GM12878 (cell line): ENCODE measurements at regions not wholly inside any gene's neighbourhood (a gene's known extent, or its start where the extent isn't known, plus 50 kb on each side); places are given as distances from the start of the nearest gene placed in this dataset.

Experiments used
- ATAC-seq: fragments of 200-7000 bp; cut with Tn5 transposase; 3 replicates; pipeline ENCODE4 v1.9.1; 2020; ENCODE audit warnings: mild to moderate bottlenecking, moderate library complexity
- BruUV-seq: library from RNA; stranded (reverse); fragments of 400-500 nt; replicated peaks from 2 replicates; lab custom pipeline; 2021; lab: Mats Ljungman, UMichigan
- CTCF ChIA-PET: fragments of 300-600 bp; sonication (Branson Sonifier 250); formaldehyde crosslinking; extraction: SDS; loops from one replicate; lab custom pipeline; 2021; ENCODE audit warnings: inconsistent platforms; lab: Yijun Ruan, JAX
- POLR2A ChIA-PET: fragments of 350-600 bp; formaldehyde crosslinking; extraction: SDS; loops from one replicate; lab custom pipeline; 2021; ENCODE audit warnings: inconsistent platforms; lab: Charles Lee
- RAD21 ChIA-PET: fragments of 300-600 bp; sonication (Branson Sonifier 250); formaldehyde crosslinking; loops from one replicate; lab custom pipeline; 2023; ENCODE audit warnings: antibody characterized with exemption; ENCODE audit not compliant: unreplicated experiment; lab: Charles Lee
- SMC1A ChIA-PET: fragments of 300-600 bp; sonication (Branson Sonifier 250); formaldehyde crosslinking; loops from one replicate; lab custom pipeline; 2023; ENCODE audit not compliant: unreplicated experiment, uncharacterized antibody; lab: Charles Lee
- DNase-seq: peaks from one replicate; pipeline ENCODE4 v3.0.0-alpha.2; 2011; ENCODE audit warnings: low read depth, low spot score
- FAIRE-seq: peaks from 3 replicates; lab custom pipeline; 2011; peaks lifted over from hg19 to GRCh38; lab: Jason Lieb, UNC
- H2AFZ ChIP-seq: 2 replicates; pipeline ENCODE4 v1.6.0; 2011; ENCODE audit warnings: low read depth, low read length, control low read depth; ENCODE audit not compliant: control insufficient read depth
- H3K27ac ChIP-seq: 2 replicates; pipeline ENCODE4 v1.5.1; 2011; ENCODE audit warnings: control low read depth; ENCODE audit not compliant: control insufficient read depth, insufficient read depth
- H3K27me3 ChIP-seq, 2 experiments: replicated peaks in 1 of 2; 2 replicates each; pipeline versions ENCODE4 v1.6.0 to v1.6.1; 2011; ENCODE audit warnings: low read length in 1 of 2; ENCODE audit not compliant: control insufficient read depth in 2 of 2, insufficient read depth in 2 of 2
- H3K36me3 ChIP-seq, 2 experiments: 2 replicates each; pipeline ENCODE4 v1.5.1; 2011; ENCODE audit warnings: low read length in 1 of 2; ENCODE audit not compliant: control insufficient read depth in 2 of 2, insufficient read depth in 2 of 2
- H3K4me1 ChIP-seq: 2 replicates; pipeline ENCODE4 v1.6.1; 2011; ENCODE audit warnings: mild to moderate bottlenecking, low read length, moderate library complexity, mixed read lengths; ENCODE audit not compliant: control insufficient read depth, insufficient read depth
- H3K4me2 ChIP-seq: 2 replicates; pipeline ENCODE4 v1.6.0; 2011; ENCODE audit warnings: control low read depth; ENCODE audit not compliant: control insufficient read depth, insufficient read depth
- H3K4me3 ChIP-seq: fragments of 200-600 bp; sonication (generic); 2 replicates; pipeline ENCODE4 v1.5.1; 2016
- H3K79me2 ChIP-seq: 2 replicates; pipeline ENCODE4 v1.6.0; 2011; ENCODE audit warnings: low read length; ENCODE audit not compliant: control insufficient read depth, insufficient read depth
- H3K9ac ChIP-seq: 2 replicates; pipeline ENCODE4 v1.8.0; 2011; ENCODE audit warnings: low read length, control low read depth, mixed read lengths; ENCODE audit not compliant: control insufficient read depth, insufficient read depth
- H3K9me3 ChIP-seq: replicated peaks from 3 replicates; pipeline ENCODE4 v1.5.1; 2011; ENCODE audit warnings: mild to moderate bottlenecking, low read length; ENCODE audit not compliant: control insufficient read depth, insufficient read depth
- H4K20me1 ChIP-seq: 2 replicates; pipeline ENCODE4 v1.6.0; 2011; ENCODE audit not compliant: control insufficient read depth, insufficient read depth
- ASH2L ChIP-seq: fragments of 300-600, 200-600 bp; sonication (generic); IDR thresholded peaks from 2 replicates; pipeline ENCODE4 v1.6.1; 2017; ENCODE audit warnings: low read depth, mild to moderate bottlenecking, borderline replicate concordance
- ATF7 ChIP-seq: fragments of 450-650 bp; IDR thresholded peaks from 2 replicates; pipeline ENCODE4 v1.6.1; 2016; ENCODE audit warnings: low read depth, mild to moderate bottlenecking
- CBFB ChIP-seq: IDR thresholded peaks from 2 replicates; pipeline ENCODE4 v1.6.1; 2016; ENCODE audit warnings: antibody characterized with exemption, low read depth
- NFIC ChIP-seq: IDR thresholded peaks from 2 replicates; pipeline ENCODE4 v1.6.1; 2012; ENCODE audit warnings: low read depth, mild to moderate bottlenecking, inconsistent platforms, low read length, moderate library complexity
- NFXL1 ChIP-seq: fragments of 450-650 bp; IDR thresholded peaks from 2 replicates; pipeline ENCODE4 v1.6.1; 2017; ENCODE audit warnings: antibody characterized with exemption, mild to moderate bottlenecking, borderline replicate concordance
- SIX5 ChIP-seq: IDR thresholded peaks from 2 replicates; pipeline ENCODE4 v1.6.1; 2011; ENCODE audit warnings: mild to moderate bottlenecking, low read depth, low read length, moderate library complexity; ENCODE audit not compliant: severe bottlenecking
- SKIL ChIP-seq: fragments of 450-650 bp; IDR thresholded peaks from 2 replicates; pipeline ENCODE4 v1.6.1; 2017; ENCODE audit warnings: mild to moderate bottlenecking, low read depth, inconsistent platforms; ENCODE audit not compliant: poor library complexity, severe bottlenecking
- SREBF1 ChIP-seq: IDR thresholded peaks from 2 replicates; pipeline ENCODE4 v1.6.1; 2012; ENCODE audit warnings: mild to moderate bottlenecking, low read length
- SUPT20H ChIP-seq: IDR thresholded peaks from 2 replicates; pipeline ENCODE4 v1.6.1; 2011; ENCODE audit warnings: low read depth, mild to moderate bottlenecking, low read length, moderate library complexity, borderline replicate concordance; ENCODE audit not compliant: control insufficient read depth
- WGBS: methylation state at CpG from one replicate; pipeline ENCODE4 v1.1.6; 2016; ENCODE audit warnings: low lambda C conversion rate; ENCODE audit not compliant: insufficient replicate concordance, insufficient coverage; ENCODE audit errors: missing lambda C conversion rate; 5-methylcytosine and 5-hydroxymethylcytosine counted together
- in situ Hi-C: fragments of 300-500 bp; cut with MboI; formaldehyde crosslinking; loops from 9 replicates; pipeline ENCODE4 v1.14.3; 2018; ENCODE audit warnings: mixed read lengths
- intact Hi-C: fragments of 100-400 bp; cut with micrococcal nuclease; formaldehyde crosslinking; loops from one replicate; pipeline ENCODE4 v1.14.2; 2022; ENCODE audit not compliant: unreplicated experiment

GRCh38 chrX:42260854-42261253, 337.5 kb upstream of the CASK start:
- no peak for TF ChIP-seq ATF7
- no peak for TF ChIP-seq ASH2L
- no peak for TF ChIP-seq NFXL1
- WGBS: 0% methylated on average over 1 of the region's 1 CpG
- CTCF ChIA-PET: no interaction called here
- Histone ChIP-seq H3K27ac (no peak overlapping the region), H3K4me2 (no peak overlapping the region), H2AFZ (no peak overlapping the region), H3K27me3 (no peaks in the 10 kb centered on the region), H3K79me2 (no peaks in the 10 kb centered on the region), H3K36me3 (no peaks in the 10 kb centered on the region), H4K20me1 (no peaks in the 10 kb centered on the region), H3K4me1 (no peaks in the 10 kb centered on the region), H3K9me3 (no peaks in the 10 kb centered on the region; the same call in 2 of the 3 replicates), H3K4me3 (no peak overlapping the region), H3K9ac (no peak overlapping the region)
- POLR2A ChIA-PET: no interaction called here
- RAD21 ChIA-PET: no interaction called here
- ATAC-seq (no peak), DNase-seq (no peak), FAIRE-seq (no peak)
- SMC1A ChIA-PET: no interaction called here
- intact Hi-C loops (no loop called here), in situ Hi-C loops (no loop called here)
- no TSS peak for BruUV-seq

- H3K9ac ChIP-seq: no peak overlapping the region
- WGBS: 60% methylated on average over 4 of the region's 4 CpGs
- no peak overlapping the region for H3K27ac ChIP-seq
These were observed 324.9 kb upstream of the CASK start for GRCh38 chrX:42248226-42248625.

More at GRCh38 chrX:42248226-42248625, 324.9 kb upstream of the CASK start:
- FAIRE-seq: no peak
- TF ChIP-seq SUPT20H (no peak), ATF7 (no peak), SREBF1 (no peak), SKIL (no peak), CBFB (no peak), SIX5 (no peak), NFIC (no peak)
- ChIA-PET SMC1A (interaction anchor here (0.6 to 0.7 kb wide), 2 partner anchors 22 to 1326 kb away, joined by 3 read pairs; no protein-coding TSS in a partner anchor), CTCF (no interaction called here), POLR2A (no interaction called here), RAD21 (no interaction called here)
- Histone ChIP-seq H3K4me2 (no peak overlapping the region), H4K20me1 (no peaks in the 10 kb centered on the region), H3K79me2 (no peaks in the 10 kb centered on the region), H3K27me3 (no peaks in the 10 kb centered on the region), H2AFZ (no peak overlapping the region), H3K36me3 (no peaks in the 10 kb centered on the region), H3K9me3 (no peaks in the 10 kb centered on the region), H3K4me3 (no peak overlapping the region), H3K4me1 (no peaks in the 10 kb centered on the region)
- in situ Hi-C loops (no loop called here), intact Hi-C loops (no loop called here)
- DNase-seq: no peak
- BruUV-seq: no TSS peak
- no peak for ATAC-seq
